ENCODE measurements at regions not wholly inside any gene's neighbourhood (a gene's known extent, or its start where the extent isn't known, plus 50 kb on each side); places are given as distances from the start of the nearest gene placed in this dataset.
A peak's percentile ranks its signal among the peaks of the same experiment; 100 is the strongest.

- DNase-seq = no peak
These were observed 615.8 kb upstream of the SALL3 start for GRCh38 chr18:78363556-78364387.

- peak; percentile 36 for DNase-seq
These were observed 615.1 kb upstream of the SALL3 start for GRCh38 chr18:78364388-78364960.

- no peak for DNase-seq
These were observed 611.6 kb upstream of the SALL3 start for GRCh38 chr18:78367996-78368395.

GRCh38 chr18:78368726-78369125 lies 610.9 kb upstream of the SALL3 start:
- no peak for DNase-seq

GRCh38 chr18:78376046-78376445 lies 603.6 kb upstream of the SALL3 start:
- DNase-seq = peak; percentile 15

- no peak for DNase-seq
These were observed 601.2 kb upstream of the SALL3 start for GRCh38 chr18:78378403-78378802.

GRCh38 chr18:78378983-78379382 lies 600.6 kb upstream of the SALL3 start:
- DNase-seq = no peak

GRCh38 chr18:78390348-78390951 lies 589.2 kb upstream of the SALL3 start:
- peak; percentile 12 for DNase-seq

- DNase-seq = no peak
These were observed 588.7 kb upstream of the SALL3 start for GRCh38 chr18:78390952-78391348.

- DNase-seq = no peak
These were observed 586.3 kb upstream of the SALL3 start for GRCh38 chr18:78393086-78393862.

- no peak for DNase-seq
These were observed 583.5 kb upstream of the SALL3 start for GRCh38 chr18:78396077-78396476.

- DNase-seq = no peak
These were observed 582.9 kb upstream of the SALL3 start for GRCh38 chr18:78396756-78397155.

GRCh38 chr18:78399992-78400503 lies 579.6 kb upstream of the SALL3 start:
- DNase-seq = no peak

GRCh38 chr18:78402440-78402839 lies 577.2 kb upstream of the SALL3 start:
- no peak for DNase-seq

GRCh38 chr18:78402966-78403365 lies 576.7 kb upstream of the SALL3 start:
- no peak for DNase-seq

- DNase-seq = no peak
These were observed 576.2 kb upstream of the SALL3 start for GRCh38 chr18:78403371-78403770.

- no peak for DNase-seq
These were observed 573.9 kb upstream of the SALL3 start for GRCh38 chr18:78405763-78406162.

GRCh38 chr18:78406743-78407465 lies 572.7 kb upstream of the SALL3 start:
- DNase-seq = no peak

- DNase-seq = no peak
These were observed 572.2 kb upstream of the SALL3 start for GRCh38 chr18:78407466-78407844.

- DNase-seq = no peak
These were observed 571.0 kb upstream of the SALL3 start for GRCh38 chr18:78408623-78409022.

- no peak for DNase-seq
These were observed 569.4 kb upstream of the SALL3 start for GRCh38 chr18:78410094-78410786.

All from renal pelvis (tissue), 1 donor.